GM19240 (cell line): ENCODE measurements at regions not wholly inside any gene's neighbourhood (a gene's known extent, or its start where the extent isn't known, plus 50 kb on each side); places are given as distances from the start of the nearest gene placed in this dataset.

Experiments used
- DNase-seq: peaks from one replicate; pipeline ENCODE4 v3.0.0; 2011; ENCODE audit warnings: low spot score; ENCODE audit not compliant: insufficient read length

- DNase-seq = no peak
Observed at GRCh38 chr15:31455499-31455898, 128.9 kb downstream of the KLF13 start.

GRCh38 chr15:31456354-31457060, 129.9 kb downstream of the KLF13 start:
- no peak for DNase-seq

- DNase-seq = no peak
Observed at GRCh38 chr15:31457161-31457560, 130.5 kb downstream of the KLF13 start.

GRCh38 chr15:31457631-31458526, 131.2 kb downstream of the KLF13 start:
- no peak for DNase-seq

- peak; percentile 65 for DNase-seq
Observed at GRCh38 chr15:31458596-31459399, 132.2 kb downstream of the KLF13 start.

GRCh38 chr15:31459400-31459748, 132.7 kb downstream of the KLF13 start:
- DNase-seq = no peak

GRCh38 chr15:31461375-31461774, 134.7 kb downstream of the KLF13 start:
- no peak for DNase-seq

GRCh38 chr15:31461911-31462480, 135.4 kb downstream of the KLF13 start:
- no peak for DNase-seq

- DNase-seq = no peak
Observed at GRCh38 chr15:31463521-31464102, 137.0 kb downstream of the KLF13 start.

- DNase-seq = no peak
Observed at GRCh38 chr15:31464216-31465082, 137.8 kb downstream of the KLF13 start.

GRCh38 chr15:31465083-31465955, 138.7 kb downstream of the KLF13 start:
- DNase-seq = no peak

GRCh38 chr15:31467361-31467760, 140.7 kb downstream of the KLF13 start:
- no peak for DNase-seq

- no peak for DNase-seq
Observed at GRCh38 chr15:31468911-31469785, 142.5 kb downstream of the KLF13 start.

- no peak for DNase-seq
Observed at GRCh38 chr15:31469786-31470525, 143.3 kb downstream of the KLF13 start.

- no peak for DNase-seq
Observed at GRCh38 chr15:31470756-31471155, 144.1 kb downstream of the KLF13 start.

- DNase-seq = no peak
Observed at GRCh38 chr15:31471731-31472430, 145.2 kb downstream of the KLF13 start.
